ENCODE measurements at regions not wholly inside any gene's neighbourhood (a gene's known extent, or its start where the extent isn't known, plus 50 kb on each side); places are given as distances from the start of the nearest gene placed in this dataset.
A peak's percentile ranks its signal among the peaks of the same experiment; 100 is the strongest.

- no peak for DNase-seq
Measured at GRCh38 chr3:178019645-178020044, 516.6 kb upstream of the KCNMB2 start.

GRCh38 chr3:178022599-178022998, 513.6 kb upstream of the KCNMB2 start:
- no peak for DNase-seq

- no peak for DNase-seq
Measured at GRCh38 chr3:178028933-178029332, 507.3 kb upstream of the KCNMB2 start.

- peak; percentile 84 for DNase-seq
Measured at GRCh38 chr3:178036451-178037144, 499.6 kb upstream of the KCNMB2 start.

- DNase-seq = no peak
Measured at GRCh38 chr3:178041931-178042330, 494.3 kb upstream of the KCNMB2 start.

- DNase-seq = no peak
Measured at GRCh38 chr3:178042376-178042775, 493.9 kb upstream of the KCNMB2 start.

GRCh38 chr3:178043084-178043483, 493.2 kb upstream of the KCNMB2 start:
- DNase-seq = no peak

GRCh38 chr3:178044320-178044719, 491.9 kb upstream of the KCNMB2 start:
- no peak for DNase-seq

- no peak for DNase-seq
Measured at GRCh38 chr3:178047496-178047895, 488.7 kb upstream of the KCNMB2 start.

GRCh38 chr3:178048768-178049167, 487.5 kb upstream of the KCNMB2 start:
- peak; percentile 16 for DNase-seq

GRCh38 chr3:178054471-178054870, 481.8 kb upstream of the KCNMB2 start:
- no peak for DNase-seq

GRCh38 chr3:178055939-178056338, 480.3 kb upstream of the KCNMB2 start:
- no peak for DNase-seq

GRCh38 chr3:178056868-178057267, 479.4 kb upstream of the KCNMB2 start:
- DNase-seq = peak; percentile 30

- no peak for DNase-seq
Measured at GRCh38 chr3:178058629-178059028, 477.6 kb upstream of the KCNMB2 start.

- no peak for DNase-seq
Measured at GRCh38 chr3:178059119-178059518, 477.1 kb upstream of the KCNMB2 start.

GRCh38 chr3:178059836-178060235, 476.4 kb upstream of the KCNMB2 start:
- DNase-seq = no peak

GRCh38 chr3:178060407-178060806, 475.8 kb upstream of the KCNMB2 start:
- no peak for DNase-seq

GRCh38 chr3:178062126-178062525, 474.1 kb upstream of the KCNMB2 start:
- DNase-seq = no peak

- DNase-seq = no peak
Measured at GRCh38 chr3:178063461-178063860, 472.8 kb upstream of the KCNMB2 start.

GRCh38 chr3:178067721-178068120, 468.5 kb upstream of the KCNMB2 start:
- DNase-seq = no peak

GRCh38 chr3:178072391-178073305, 463.6 kb upstream of the KCNMB2 start:
- DNase-seq = no peak

- no peak for DNase-seq
Measured at GRCh38 chr3:178073366-178073765, 462.9 kb upstream of the KCNMB2 start.

- DNase-seq = no peak
Measured at GRCh38 chr3:178075344-178075743, 460.9 kb upstream of the KCNMB2 start.

- DNase-seq = peak; percentile 61
Measured at GRCh38 chr3:178078953-178079352, 457.3 kb upstream of the KCNMB2 start.

All from fibroblast of skin of back (primary cell).